DND-41 (cell line): ENCODE measurements at regions not wholly inside any gene's neighbourhood (a gene's known extent, or its start where the extent isn't known, plus 50 kb on each side); places are given as distances from the start of the nearest gene placed in this dataset.
"Not testable (repeated sequence)": the region's sequence is repeated elsewhere in the genome, so short reads cannot be mapped to it uniquely, and the experiment has no call there.

Experiments
- ATAC-seq: fragments of 200-7000 bp; cut with Tn5 transposase; 3 replicates; pipeline ENCODE4 v1.9.1; 2021; ENCODE audit warnings: low read depth; ENCODE audit not compliant: insufficient read depth
- DNase-seq: peaks from one replicate; pipeline ENCODE4 v3.0.0-alpha.2; 2020
- H2AFZ ChIP-seq: 2 replicates; pipeline ENCODE4 v1.6.0; 2012; ENCODE audit warnings: low read depth, low read length
- H3K27ac ChIP-seq: 2 replicates; pipeline ENCODE4 v1.5.1; 2012; ENCODE audit warnings: low read length, inconsistent platforms
- H3K27me3 ChIP-seq: fragments of 200-600 bp; sonication (generic); 2 replicates; pipeline ENCODE4 v1.6.0; 2012; ENCODE audit warnings: low read length, mild to moderate bottlenecking, inconsistent platforms; ENCODE audit not compliant: insufficient read depth, poor library complexity
- H3K36me3 ChIP-seq: 2 replicates; pipeline ENCODE4 v1.5.1; 2012; ENCODE audit warnings: low read length, inconsistent platforms; ENCODE audit not compliant: insufficient read depth
- H3K4me1 ChIP-seq: 2 replicates; pipeline ENCODE4 v1.5.1; 2012; ENCODE audit warnings: mild to moderate bottlenecking, low read length; ENCODE audit not compliant: insufficient read depth
- H3K4me2 ChIP-seq: 2 replicates; pipeline ENCODE4 v1.6.0; 2012; ENCODE audit warnings: mild to moderate bottlenecking, moderate library complexity, low read length, inconsistent platforms; ENCODE audit not compliant: insufficient read depth
- H3K4me3 ChIP-seq, 2 experiments: fragments of 200-600 bp in 1 of 2; shearing (Covaris generic) in 1 of 2; 2 replicates each; pipeline ENCODE4 v1.5.1; 2012 to 2016; ENCODE audit warnings: inconsistent platforms in 2 of 2, low read length in 2 of 2, mild to moderate bottlenecking in 2 of 2, low read depth in 1 of 2, moderate library complexity in 1 of 2
- H3K79me2 ChIP-seq: 2 replicates; pipeline ENCODE4 v1.6.0; 2012; ENCODE audit warnings: low read length, inconsistent platforms; ENCODE audit not compliant: insufficient read depth
- H3K9ac ChIP-seq: 2 replicates; pipeline ENCODE4 v1.6.0; 2012; ENCODE audit warnings: low read depth, mild to moderate bottlenecking, inconsistent platforms, low read length, moderate library complexity
- H3K9me3 ChIP-seq: 2 replicates; pipeline ENCODE4 v1.5.1; 2012; ENCODE audit warnings: low read length, moderate library complexity, mild to moderate bottlenecking, inconsistent platforms; ENCODE audit not compliant: insufficient read depth, severe bottlenecking
- H4K20me1 ChIP-seq: 2 replicates; pipeline ENCODE4 v1.6.0; 2012; ENCODE audit warnings: low read length; ENCODE audit not compliant: insufficient read depth
- EZH2 ChIP-seq: IDR thresholded peaks from 3 replicates; pipeline ENCODE4 v1.6.1; 2012; ENCODE audit warnings: borderline replicate concordance, low read depth, mild to moderate bottlenecking, moderate library complexity, low read length, inconsistent platforms; ENCODE audit not compliant: severe bottlenecking
- TF ChIP-seq, protein P1 (sequence below): IDR thresholded peaks from 2 replicates; pipeline ENCODE4 v1.5.1; 2012; ENCODE audit warnings: borderline replicate concordance, low read length, moderate library complexity, mild to moderate bottlenecking; ENCODE audit not compliant: poor library complexity, severe bottlenecking; ENCODE audit errors: extremely low read depth

GRCh38 chr12:11543457-11544158 is 105.9 kb upstream of the ETV6 start:
- Histone ChIP-seq H3K4me3 (no peak overlapping the region), H3K27ac (peak overlapping the region; percentile 71), H3K4me1 (peaks cover 65% of the 10 kb centered on the region), H3K9ac (0 out of 2 replicates have a peak overlapping the region, but pooled peaks have one; percentile 16), H3K4me2 (no peak overlapping the region; the same call in 1 of the 2 replicates), H3K79me2 (no peaks in the 10 kb centered on the region), H2AFZ (peak overlapping the region; percentile 47; the same call in 1 of the 2 replicates), H4K20me1 (no peaks in the 10 kb centered on the region), H3K27me3 (no peaks in the 10 kb centered on the region), H3K36me3 (no peaks in the 10 kb centered on the region), H3K9me3 (no peaks in the 10 kb centered on the region)
- DNase-seq, result no peak
- no peak for TF ChIP-seq EZH2
- TF ChIP-seq, protein P1, sequence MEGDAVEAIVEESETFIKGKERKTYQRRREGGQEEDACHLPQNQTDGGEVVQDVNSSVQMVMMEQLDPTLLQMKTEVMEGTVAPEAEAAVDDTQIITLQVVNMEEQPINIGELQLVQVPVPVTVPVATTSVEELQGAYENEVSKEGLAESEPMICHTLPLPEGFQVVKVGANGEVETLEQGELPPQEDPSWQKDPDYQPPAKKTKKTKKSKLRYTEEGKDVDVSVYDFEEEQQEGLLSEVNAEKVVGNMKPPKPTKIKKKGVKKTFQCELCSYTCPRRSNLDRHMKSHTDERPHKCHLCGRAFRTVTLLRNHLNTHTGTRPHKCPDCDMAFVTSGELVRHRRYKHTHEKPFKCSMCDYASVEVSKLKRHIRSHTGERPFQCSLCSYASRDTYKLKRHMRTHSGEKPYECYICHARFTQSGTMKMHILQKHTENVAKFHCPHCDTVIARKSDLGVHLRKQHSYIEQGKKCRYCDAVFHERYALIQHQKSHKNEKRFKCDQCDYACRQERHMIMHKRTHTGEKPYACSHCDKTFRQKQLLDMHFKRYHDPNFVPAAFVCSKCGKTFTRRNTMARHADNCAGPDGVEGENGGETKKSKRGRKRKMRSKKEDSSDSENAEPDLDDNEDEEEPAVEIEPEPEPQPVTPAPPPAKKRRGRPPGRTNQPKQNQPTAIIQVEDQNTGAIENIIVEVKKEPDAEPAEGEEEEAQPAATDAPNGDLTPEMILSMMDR, result no peak
- no peak for ATAC-seq

DNA sequence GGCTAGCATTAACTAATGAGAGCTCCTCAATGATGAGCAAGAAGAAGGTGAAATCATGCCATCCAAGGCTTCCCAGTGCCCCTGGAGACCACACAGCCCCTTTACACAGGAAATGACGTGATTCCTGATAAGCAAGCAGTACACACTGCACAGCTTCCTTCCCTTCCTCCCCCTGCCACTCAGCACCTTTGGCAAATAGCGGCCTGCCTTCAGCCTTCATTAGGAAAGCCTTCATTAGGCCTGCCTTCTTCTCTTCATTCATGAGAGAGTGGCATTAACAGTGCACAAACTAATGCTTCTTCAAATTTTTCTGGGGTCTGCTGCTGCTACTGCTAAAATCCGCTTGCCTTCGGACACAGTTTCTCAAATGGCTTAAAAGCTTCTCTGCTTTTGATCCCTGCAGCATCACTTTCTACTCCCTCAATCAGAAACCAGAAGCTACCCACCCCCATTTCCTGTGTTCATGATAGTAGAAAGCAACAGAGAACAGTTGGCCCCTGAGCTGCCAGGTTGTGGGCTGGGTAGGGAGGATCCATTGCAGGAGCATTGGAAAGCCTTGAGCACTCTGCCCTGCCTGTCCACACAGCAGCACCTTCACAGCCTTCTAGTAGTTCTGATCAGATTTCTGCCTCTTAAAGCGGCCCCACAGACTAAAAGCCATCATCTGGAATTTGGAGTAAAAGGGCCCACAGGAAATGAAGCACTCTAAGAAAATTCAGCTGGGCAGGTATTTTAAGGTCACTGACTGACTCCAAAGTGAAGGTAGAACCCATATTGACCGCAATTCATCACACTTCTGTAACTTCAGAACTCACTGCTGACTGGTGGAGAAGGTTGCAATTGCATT is 103.8 kb upstream of the ETV6 start:
- Histone ChIP-seq H3K9ac (peak overlapping the region; percentile 54), H3K4me2 (peak overlapping the region; percentile 57)

GRCh38 chr12:11546582-11547270 is 102.7 kb upstream of the ETV6 start:
- H3K36me3 ChIP-seq, H4K20me1 ChIP-seq, H3K9me3 ChIP-seq, H3K27me3 ChIP-seq, H3K4me3 ChIP-seq, H3K79me2 ChIP-seq, ATAC-seq: not testable (repeated sequence)
- peak; percentile 23 for DNase-seq
- peak overlapping the region; percentile 57 for H3K4me2 ChIP-seq
- peak overlapping the region; percentile 88 for H3K27ac ChIP-seq
- peak overlapping the region; percentile 54 for H3K9ac ChIP-seq
- peak overlapping the region; percentile 74 for H2AFZ ChIP-seq
- H3K4me1 ChIP-seq, result peaks cover 49% of the 10 kb centered on the region

More for the DNA sequence above, 103.8 kb upstream of the ETV6 start:
- no peak for TF ChIP-seq EZH2
- TF ChIP-seq, protein P1, result peak; percentile 28
- no peaks in the 10 kb centered on the region for H4K20me1 ChIP-seq
- H3K9me3 ChIP-seq, result no peaks in the 10 kb centered on the region
- DNase-seq (peak; percentile 87), ATAC-seq (peak; percentile 90)
- H3K4me3 ChIP-seq, result peak overlapping the region in 1 of 2 experiments; percentile 43; a peak in 2 of 4 replicates
- H3K27me3 ChIP-seq, result no peaks in the 10 kb centered on the region
- no peaks in the 10 kb centered on the region for H3K36me3 ChIP-seq
- peak overlapping the region; percentile 74 for H2AFZ ChIP-seq
- no peaks in the 10 kb centered on the region for H3K79me2 ChIP-seq
- peaks cover 58% of the 10 kb centered on the region for H3K4me1 ChIP-seq
- H3K27ac ChIP-seq, result peak overlapping the region; percentile 88

GRCh38 chr12:11547271-11547646 is 102.2 kb upstream of the ETV6 start:
- H3K4me2 ChIP-seq, H4K20me1 ChIP-seq, H3K4me3 ChIP-seq, H2AFZ ChIP-seq, H3K27me3 ChIP-seq, DNase-seq, H3K36me3 ChIP-seq, H3K9ac ChIP-seq, H3K9me3 ChIP-seq, H3K79me2 ChIP-seq, ATAC-seq: not testable (repeated sequence)
- peak overlapping the region; percentile 88 for H3K27ac ChIP-seq
- H3K4me1 ChIP-seq, result peaks cover 49% of the 10 kb centered on the region
